Renal cortical epithelial cell (primary cell): ENCODE measurements at regions not wholly inside any gene's neighbourhood (a gene's known extent, or its start where the extent isn't known, plus 50 kb on each side); places are given as distances from the start of the nearest gene placed in this dataset.

Source experiments
- DNase-seq: peaks from one replicate; pipeline ENCODE4 v3.0.0-alpha.2; 2011; ENCODE audit warnings: low read depth

DNA sequence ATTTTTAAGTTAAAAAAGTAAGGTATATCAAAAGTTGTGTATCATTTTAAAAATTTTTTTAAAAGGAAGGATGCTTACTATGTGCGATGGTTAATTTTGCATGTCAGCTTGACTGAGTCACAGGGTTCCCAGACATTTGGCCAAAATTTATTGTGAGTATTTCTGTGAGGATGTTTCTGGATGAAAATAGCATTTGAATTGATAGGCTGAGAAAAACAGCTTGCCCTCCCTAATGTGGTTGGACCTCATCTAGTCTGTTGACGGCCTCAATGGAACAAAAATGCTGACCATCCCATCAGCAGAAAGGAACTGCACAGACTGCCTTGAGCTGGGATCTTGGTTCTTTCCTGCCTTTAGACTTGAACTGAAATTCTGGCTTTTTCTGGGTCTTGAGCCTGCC is 724.5 kb downstream of the NCAM2 start:
- DNase-seq: no peak

DNA sequence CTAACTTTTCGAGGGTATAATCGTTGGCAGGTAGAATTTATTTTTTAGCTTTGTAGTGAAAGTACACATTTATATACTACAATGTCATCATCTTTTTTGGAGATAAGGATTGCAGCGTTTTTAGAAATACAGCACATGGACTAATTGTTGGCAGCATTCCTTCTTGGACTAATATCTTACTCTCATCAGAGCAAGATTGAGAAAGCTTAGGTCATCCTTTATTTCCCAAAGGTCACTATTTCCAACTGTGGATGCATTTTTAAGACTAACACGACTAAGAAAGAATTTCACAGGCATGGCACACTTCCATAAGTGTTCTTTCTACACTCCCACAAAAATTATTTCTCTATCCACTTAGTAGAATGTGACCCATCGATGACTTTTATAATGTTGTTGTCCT is 732.3 kb downstream of the NCAM2 start:
- no peak for DNase-seq

DNA sequence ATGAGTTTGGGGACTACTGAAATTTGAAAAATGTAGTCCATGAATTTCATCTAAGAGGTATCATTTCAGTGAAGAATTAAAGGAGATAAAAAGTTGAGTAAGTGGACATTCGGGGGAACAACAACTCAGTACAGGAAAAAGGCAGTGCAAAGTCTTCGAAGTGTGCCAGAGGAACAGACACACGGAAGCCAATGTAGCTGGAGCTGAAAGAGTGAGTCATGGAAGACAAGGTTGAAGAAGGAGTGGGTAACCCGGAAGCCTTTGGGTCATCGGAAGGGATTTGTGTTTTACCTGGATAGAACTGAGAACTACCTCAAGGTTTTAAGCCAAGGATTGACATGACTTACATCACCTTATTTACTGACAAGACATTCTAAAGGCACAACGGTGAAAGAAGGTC is 733.4 kb downstream of the NCAM2 start:
- DNase-seq: no peak

DNA sequence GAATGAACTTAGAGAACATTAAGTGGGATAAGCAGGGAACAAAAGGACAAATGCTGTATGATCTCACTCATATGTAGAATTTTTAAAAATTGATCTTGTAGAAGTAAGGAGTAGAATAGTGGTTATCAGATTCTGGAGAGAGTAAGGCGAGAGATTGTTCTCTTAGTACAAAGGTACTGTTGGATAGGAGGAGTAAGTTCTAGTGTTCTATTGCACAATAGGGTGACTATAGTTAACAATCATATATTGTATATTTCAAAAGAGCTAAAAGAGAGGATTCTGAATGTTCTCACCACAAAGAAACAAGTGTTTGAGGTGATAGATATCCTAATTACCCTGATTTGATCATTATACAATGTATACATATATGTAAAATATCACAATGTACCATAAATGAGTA is 735.9 kb downstream of the NCAM2 start:
- DNase-seq: no peak

DNA sequence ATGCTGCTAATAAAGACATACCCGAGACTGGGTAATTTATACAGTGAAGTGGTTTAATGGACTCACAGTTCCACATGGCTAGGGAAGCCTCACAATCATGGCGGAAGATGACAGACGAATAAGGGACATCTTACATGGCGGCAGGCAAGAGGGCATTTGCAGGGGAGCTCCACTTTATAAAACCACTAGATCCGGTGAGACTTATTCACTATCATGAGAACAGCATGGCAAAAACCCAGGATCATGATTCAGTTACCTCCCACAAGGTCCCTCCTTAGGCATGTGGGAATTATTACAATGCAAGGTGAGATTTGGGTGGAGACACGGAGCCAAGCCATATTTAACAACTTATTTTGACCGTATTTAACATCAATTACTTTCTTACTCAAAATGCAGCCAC is 739.0 kb downstream of the NCAM2 start:
- no peak for DNase-seq

DNA sequence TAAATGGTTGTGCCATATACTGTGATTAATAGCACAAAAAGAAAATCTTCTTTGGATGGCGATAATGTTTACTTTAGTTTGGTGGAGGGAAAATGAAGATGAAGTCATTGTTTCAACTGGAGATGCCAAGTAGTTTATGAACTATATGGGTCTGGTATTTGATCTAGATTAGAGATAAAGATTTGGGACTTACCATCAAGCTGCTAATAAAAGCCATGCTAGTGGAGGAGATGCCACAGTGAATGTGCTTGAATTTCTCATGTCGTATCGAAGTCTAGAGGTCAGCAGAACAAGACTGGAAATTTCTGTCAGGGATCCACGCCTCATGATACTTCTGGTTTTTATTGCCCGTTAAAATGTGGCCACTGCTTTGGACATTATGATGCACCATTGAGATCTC is 742.0 kb downstream of the NCAM2 start:
- DNase-seq: no peak

DNA sequence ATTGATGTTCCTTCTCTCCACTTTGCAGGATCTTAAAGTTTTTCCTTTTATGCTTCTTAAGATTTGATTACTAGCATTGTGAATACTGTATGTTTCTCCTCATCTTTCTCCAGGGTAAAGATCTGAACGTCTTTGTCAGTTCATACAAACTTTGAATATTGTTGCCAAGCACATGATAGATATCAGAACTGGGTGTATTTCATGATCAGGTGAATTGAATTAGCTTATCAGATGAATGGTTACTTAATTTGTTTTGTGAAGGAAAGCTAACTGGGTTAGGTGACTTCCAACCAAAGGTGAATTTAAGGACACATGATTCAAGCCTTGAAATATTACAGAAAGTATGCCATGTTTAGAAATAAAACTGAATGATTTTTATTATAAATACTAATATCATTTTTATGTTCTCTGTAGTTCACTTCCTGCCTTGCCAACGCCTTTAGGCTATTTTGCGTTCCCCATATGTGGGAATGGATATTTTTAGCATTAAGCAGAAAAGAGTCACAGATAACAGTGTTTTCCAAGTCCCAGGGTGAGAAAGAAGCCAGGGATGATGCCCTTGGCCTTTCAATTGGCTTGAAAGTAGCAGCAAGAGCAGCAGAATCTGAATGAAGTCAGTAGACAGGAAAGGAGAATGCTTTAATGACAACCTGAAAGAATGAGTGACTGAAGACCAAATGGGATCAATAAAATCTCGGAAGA is 752.1 kb downstream of the NCAM2 start:
- DNase-seq: no peak

DNA sequence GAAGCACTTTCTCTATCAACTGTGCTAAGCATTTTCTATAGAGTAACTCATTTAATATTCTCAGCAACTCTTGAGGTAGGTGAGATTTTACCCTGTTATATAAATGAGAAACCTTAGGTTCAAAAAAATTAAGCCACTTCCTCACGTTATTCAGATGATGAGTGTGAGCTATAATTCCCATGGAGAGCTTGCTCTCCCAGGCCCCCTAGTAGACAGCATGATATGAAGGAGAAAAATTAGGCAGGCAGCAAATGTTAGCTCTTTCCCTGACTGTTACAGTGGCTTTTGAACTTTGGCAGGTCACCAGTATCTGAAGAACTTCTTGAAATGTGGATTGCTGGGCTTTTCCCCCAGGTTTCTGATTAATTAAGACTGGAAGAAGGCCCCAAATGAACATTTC is 753.1 kb downstream of the NCAM2 start:
- no peak for DNase-seq

DNA sequence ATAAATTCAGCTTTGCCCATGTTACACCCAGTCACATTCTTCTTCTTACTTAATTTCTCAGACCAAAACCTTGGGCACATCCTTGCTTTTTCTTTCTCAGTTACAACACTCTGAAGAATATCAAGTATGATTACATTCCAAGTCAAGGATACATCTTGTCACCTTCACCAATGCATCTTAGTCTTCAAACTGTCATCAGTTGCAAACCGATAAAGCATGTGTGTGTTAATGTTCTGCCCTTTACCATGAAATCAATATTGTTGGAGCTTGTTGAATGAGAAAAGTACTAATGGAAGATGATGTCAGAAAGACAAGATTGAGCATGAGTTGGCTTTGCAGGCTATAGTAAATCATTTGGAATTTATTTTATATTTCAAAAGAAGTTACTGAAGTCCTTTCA is 764.6 kb downstream of the NCAM2 start:
- no peak for DNase-seq

DNA sequence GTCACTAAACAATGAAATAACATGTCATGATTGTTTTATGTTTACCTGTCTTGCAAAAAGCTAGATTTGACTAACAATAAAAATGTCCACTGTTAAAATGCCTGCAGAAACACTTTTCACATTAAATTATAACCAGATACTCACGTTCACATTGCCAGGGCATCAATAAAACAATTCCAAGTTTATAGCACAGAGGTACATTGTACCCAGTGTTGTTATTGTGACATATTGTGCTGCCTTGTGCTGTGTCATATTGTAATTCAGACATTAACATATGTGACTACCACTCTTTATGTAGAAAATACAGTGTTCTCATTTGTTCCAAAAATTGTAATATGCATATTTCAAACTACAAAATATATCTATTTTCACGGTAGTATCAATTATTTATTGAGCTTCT is 766.1 kb downstream of the NCAM2 start:
- DNase-seq: no peak

DNA sequence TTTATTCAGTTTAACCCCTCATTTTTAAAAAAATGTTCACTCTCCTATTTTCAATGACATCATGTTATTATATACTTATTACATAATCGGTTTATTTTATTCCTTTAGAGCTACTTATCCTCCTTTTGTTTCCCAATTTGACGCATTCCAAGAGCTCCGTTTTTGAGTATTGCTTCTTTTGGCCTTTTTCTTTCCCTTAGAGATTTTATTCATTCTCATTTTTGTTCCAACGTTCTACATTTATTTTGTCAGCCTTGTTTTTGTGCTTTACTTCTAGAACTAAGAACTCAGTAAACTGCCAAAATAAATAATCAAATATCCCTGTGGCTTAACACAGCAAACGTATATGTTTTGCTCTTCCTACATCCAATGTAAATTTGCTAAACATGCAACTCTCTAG is 769.1 kb downstream of the NCAM2 start:
- DNase-seq: no peak

DNA sequence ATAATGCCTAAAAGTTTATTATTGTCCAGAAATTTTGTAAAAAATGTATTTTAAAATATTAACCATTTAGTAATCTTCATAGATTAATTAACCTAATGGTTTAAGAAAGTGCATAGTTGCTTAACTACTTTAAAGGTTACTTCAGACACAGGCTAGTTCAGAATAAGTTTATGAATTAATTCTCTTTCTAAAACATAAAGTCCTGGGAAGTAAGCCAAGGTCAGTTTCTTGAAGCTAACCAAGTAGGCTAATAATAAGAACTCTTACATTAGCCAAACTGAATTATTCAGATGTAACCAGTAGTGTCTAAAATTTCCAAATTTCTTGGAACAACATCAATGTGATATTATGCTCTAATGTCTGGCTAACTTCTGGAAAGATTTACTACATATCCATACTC is 790.4 kb downstream of the NCAM2 start:
- DNase-seq: no peak

DNA sequence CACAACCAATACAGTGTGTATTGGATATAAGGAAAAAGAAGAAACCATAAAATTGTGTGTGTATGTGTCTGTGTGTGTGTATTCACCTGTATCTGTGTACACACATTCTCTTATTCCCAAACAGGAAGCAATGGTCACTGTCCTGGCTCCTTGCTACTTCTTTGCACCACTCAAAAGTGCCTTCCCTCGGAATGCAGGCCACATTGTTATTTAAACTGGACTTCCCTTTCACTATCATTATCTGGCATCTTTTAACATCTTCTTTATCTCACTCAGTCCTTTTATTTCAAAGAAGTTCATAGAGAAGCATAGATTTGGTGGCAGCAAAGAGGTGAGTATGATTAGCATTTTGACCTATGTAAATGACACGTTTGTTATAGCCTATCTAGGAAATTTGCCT is 803.7 kb downstream of the NCAM2 start:
- DNase-seq: no peak

DNA sequence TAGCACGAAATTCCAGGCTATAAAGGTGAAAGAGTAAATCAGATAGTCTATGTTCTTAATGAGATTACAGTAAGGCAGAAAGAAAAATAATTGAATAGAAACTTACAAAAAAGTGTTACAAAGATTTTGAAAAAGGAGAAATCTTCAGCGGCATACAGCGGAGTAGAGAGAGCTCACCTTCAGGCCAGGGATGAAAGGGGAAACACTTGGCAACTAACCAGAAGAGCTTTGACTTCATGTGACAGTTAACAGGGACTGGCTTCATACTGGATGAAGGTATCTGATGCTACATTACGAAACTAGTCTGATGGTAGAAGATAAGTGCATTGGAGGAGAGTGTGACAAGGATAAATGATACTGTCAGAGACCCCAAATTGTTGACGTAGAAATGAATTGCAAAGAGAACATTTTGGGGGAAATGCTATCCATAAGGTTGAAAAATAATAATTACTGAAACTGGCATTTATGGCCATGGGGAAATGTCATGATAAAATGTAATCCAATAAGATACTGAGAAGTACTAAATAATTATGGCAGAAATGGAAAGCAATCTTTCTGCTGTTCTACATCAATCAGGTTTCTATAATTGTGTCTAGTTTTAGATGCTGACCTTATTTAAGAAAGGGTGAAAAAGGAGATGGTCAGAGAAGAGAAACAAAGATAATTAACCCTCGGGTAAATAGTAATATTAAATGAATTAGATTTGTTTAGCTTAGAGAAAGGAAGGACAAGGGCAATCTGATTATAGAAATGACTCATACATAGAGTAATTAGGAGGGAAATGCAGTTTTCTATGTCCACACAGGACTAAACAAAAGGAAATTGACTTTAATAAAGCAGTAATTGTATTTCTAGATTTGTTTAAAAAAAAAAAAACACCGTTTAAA is 808.7 kb downstream of the NCAM2 start:
- DNase-seq: no peak

DNA sequence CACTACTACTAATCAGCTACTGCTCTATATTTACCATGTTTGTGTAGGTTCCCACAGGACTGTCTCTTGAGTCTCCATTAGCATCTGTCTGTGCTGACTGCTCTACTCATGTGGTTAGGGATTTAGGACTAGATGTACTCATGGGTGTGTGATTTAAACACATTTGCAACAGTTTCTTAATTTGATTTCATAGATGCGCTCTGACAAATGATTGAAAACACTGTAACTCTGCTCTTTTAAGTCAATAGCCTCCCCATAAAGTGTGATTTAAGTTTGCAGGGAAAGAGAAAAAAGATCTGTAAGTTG is 809.3 kb downstream of the NCAM2 start:
- no peak for DNase-seq

DNA sequence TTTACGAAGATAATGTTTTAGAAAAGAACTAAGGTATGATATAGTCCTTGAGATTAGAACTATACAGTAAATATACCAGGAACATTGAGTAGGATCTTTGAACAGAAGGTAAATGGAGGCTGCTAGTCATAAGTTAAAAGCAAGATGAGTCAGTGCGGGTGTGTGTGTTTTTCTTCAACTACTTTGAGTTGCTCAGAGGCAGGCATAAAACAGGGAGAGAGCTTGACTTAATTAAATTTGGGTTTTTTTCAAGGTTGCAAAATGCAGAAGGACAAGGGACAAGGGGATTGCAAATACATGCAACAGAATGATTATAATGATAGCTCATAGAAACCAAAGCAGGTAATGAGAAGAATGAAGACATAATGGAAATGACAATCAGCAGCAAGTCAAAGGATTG is 815.1 kb downstream of the NCAM2 start:
- DNase-seq: no peak

DNA sequence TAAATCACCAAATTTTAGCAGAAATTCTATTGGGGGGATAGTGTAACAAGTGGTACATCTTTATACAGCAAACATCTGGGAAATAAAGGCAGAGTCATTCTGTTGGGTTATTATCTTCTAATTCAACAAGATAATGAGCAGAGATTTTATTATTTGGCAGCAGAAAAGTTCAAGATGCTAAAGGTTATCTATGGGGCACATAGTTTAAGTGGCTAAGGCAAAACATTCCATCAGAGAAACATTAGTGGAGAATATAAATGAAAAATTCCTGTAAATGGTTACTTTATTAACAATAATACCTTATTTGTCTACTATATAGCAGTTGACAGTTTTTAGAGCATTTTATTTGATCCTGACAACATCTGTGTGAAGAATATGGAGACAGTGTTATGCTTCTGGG is 815.7 kb downstream of the NCAM2 start:
- no peak for DNase-seq

DNA sequence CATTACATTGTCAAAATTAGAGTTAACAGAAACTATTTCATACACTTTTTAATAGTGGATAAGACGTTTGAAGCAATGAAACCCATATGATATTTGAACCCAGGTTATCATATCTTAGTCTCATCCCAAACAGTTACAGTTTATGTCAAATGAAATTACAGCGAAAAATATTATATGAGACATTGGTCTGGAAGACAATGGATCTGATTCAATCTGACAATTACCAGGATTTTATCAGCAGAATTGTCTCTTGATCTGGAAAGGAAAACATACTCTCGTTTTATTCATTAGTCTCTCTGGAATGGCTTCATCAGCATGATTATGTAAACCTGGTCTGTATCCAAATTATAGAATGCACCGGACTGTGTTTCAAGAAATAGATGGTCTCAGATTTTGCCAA is 818.6 kb downstream of the NCAM2 start:
- DNase-seq: no peak

DNA sequence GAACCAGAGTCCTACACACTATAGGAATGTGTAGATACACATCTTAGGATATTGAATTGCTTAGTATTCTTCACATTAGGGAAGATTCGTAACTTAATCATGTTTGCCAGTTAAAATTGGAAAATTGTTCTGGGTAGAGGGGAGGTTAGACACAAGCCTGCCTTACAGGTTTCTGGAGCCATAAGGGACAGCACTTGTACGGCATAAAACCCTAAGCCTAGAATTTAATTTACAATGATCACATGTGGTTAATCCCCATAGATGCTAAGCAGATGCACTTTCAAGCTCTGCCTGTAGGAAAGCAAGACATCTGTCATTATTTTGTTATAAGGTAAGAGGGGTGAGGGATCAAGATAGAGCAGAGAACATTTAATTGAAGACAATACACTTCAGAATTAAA is 820.7 kb downstream of the NCAM2 start:
- no peak for DNase-seq

DNA sequence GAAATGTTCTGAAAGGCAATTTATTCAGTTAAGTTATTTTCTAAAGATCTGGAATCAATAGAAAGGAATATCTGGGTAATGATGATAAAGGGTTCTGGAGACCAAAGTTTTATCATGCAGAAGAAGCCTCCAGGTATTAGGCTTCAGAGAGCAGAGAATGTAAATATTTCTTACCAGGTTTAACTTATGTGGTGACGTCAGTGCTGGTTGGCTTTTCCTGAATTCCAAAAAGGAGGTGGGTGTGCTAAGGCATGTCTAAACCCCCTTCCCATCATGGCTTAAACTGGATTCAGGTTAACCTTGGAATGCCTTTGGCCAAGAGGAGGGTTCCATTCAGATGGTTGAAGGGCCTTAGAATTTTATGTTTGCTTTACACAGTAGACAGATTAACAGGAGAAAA is 829.9 kb downstream of the NCAM2 start:
- no peak for DNase-seq

DNA sequence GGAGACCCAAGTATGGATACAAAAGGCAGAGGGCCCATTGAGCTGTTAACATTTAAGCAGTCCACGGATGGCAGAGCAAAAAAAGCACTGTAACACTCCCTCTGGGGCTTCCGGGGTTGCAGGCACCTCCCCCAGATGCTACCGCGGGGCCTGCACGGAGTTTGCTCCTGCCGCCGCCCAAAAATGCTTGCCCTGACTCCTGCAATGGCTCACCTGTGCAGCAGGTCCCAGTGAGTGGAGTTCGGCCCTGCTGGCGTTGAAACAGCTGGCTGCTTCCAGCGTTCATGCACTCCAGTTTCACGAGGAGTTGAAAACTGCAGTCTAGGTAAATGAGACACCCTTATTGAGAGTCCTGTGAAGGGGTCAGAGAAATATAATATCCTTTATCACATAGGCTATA is 832.8 kb downstream of the NCAM2 start:
- DNase-seq: no peak

DNA sequence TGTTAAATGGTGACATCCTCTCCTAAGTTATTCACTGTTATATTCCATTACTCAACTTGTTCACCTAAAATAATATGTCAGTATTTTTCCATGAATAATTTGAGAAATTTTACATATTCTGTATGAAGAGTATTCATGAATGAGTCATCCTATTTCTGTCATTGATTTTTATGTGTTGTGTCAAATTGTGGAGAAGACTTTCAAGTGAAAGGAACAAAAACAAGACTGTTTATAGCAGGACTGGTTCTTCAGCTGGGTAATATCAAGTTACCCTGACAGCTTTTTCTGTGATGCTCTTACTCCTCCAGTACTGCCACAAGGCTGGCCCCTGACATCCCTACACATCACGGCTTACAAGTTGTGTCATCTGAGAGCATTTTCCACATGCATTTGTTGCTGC is 847.7 kb downstream of the NCAM2 start:
- DNase-seq: no peak

DNA sequence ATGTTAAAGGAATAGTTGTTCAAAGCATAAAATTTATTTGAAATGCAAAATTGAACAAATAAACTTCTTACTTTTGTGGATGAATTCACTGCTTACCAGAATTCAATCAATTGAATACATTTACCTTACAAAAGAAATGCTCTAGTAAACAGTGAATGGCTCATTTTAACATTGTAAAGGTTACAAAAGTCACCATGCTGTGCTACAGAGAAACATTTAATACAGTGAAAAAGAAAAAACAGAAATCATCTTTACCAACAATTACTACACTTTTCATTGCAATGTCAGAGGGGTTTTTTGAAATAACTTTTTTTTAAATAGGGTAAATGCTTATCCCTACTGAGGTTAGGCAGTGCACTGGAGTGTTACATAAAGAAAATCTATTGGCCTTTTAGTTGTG is 853.0 kb downstream of the NCAM2 start:
- DNase-seq: no peak

DNA sequence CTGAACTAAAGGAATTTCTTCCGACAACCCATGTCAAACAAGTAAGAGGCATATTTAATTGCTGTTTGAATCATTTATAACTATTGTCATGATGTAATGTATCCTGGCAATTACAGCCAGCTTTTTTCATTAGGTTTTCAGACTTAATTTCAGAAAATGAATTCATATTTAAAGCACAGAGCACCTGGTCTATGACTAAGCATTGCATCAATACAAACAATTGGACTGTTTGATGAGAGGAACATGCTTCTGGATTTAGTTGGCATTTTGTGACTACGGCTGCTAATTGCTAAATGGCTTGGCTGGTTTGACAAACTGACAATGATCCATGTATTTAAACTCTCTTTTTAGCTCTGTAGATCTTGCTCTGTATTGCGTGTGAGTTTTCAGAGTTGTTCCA is 853.4 kb downstream of the NCAM2 start:
- no peak for DNase-seq
